Natural killer cell (primary cell): ENCODE measurements at regions not wholly inside any gene's neighbourhood (a gene's known extent, or its start where the extent isn't known, plus 50 kb on each side); places are given as distances from the start of the nearest gene placed in this dataset.

Experiments used
- ATAC-seq, 3 donors: fragments of 150-1000 bp in 2 of 3; fragments of 200-7000 bp in 1 of 3; cut with Tn5 transposase; 1 replicate in 1 of 3; 2 replicates in 2 of 3; pipeline ENCODE4 v1.10.0; 2021; ENCODE audit warnings: mild to moderate bottlenecking in 2 of 3, moderate library complexity in 2 of 3
- DNase-seq, 2 donors: peaks; one replicate each; pipeline versions ENCODE4 v3.0.0 to v3.0.0-alpha.2; 2013 to 2021; ENCODE audit warnings: mixed read lengths in 1 of 2
- H3K27ac ChIP-seq: one replicate; pipeline ENCODE4 v1.5.1; 2013; ENCODE audit warnings: mild to moderate bottlenecking, low read length
- H3K27me3 ChIP-seq: one replicate; pipeline ENCODE4 v1.6.1; 2013; ENCODE audit warnings: low read length; ENCODE audit not compliant: control insufficient read depth, insufficient read depth
- H3K36me3 ChIP-seq: one replicate; pipeline ENCODE4 v1.6.1; 2013; ENCODE audit warnings: low read length; ENCODE audit not compliant: control insufficient read depth, insufficient read depth
- H3K4me1 ChIP-seq: one replicate; pipeline ENCODE4 v1.6.1; 2013; ENCODE audit warnings: low read length; ENCODE audit not compliant: control insufficient read depth, insufficient read depth
- H3K4me3 ChIP-seq: one replicate; pipeline ENCODE4 v1.5.1; 2013; ENCODE audit warnings: low read length
- H3K9me3 ChIP-seq: one replicate; pipeline ENCODE4 v1.6.1; 2013; ENCODE audit warnings: low read length; ENCODE audit not compliant: control insufficient read depth, insufficient read depth
- H3K27ac Mint-ChIP-seq, 2 donors: one replicate each; pipeline ENCODE4 v1.8.0; 2022; ENCODE audit warnings: mild to moderate bottlenecking in 2 of 2, mixed read lengths in 2 of 2, moderate library complexity in 1 of 2
- H3K27me3 Mint-ChIP-seq, 2 donors: one replicate each; pipeline ENCODE4 v1.8.0; 2022; ENCODE audit warnings: low read depth in 2 of 2, mixed read lengths in 2 of 2
- H3K36me3 Mint-ChIP-seq: one replicate; pipeline ENCODE4 v1.8.0; 2022; ENCODE audit warnings: mixed read lengths
- H3K4me1 Mint-ChIP-seq, 2 donors: one replicate each; pipeline ENCODE4 v1.8.0; 2022; ENCODE audit warnings: mixed read lengths in 2 of 2
- H3K4me3 Mint-ChIP-seq: one replicate; pipeline ENCODE4 v1.8.0; 2022; ENCODE audit warnings: mild to moderate bottlenecking, moderate library complexity, mixed read lengths
- H3K9me3 Mint-ChIP-seq, 2 donors: one replicate each; pipeline ENCODE4 v1.8.0; 2022; ENCODE audit warnings: mixed read lengths in 2 of 2
- WGBS: methylation state at CpG from one replicate; pipeline ENCODE4 v1.1.7; 2013; ENCODE audit warnings: missing lambda C conversion rate; ENCODE audit not compliant: insufficient coverage; 5-methylcytosine and 5-hydroxymethylcytosine counted together
- intact Hi-C: fragments of 100-400 bp; cut with micrococcal nuclease; formaldehyde crosslinking; loops from one replicate; pipeline ENCODE4 v1.14.2; 2022
- TF ChIP-seq, protein P1 (sequence below): fragments of 200-600 bp; IDR thresholded peaks from one replicate; pipeline ENCODE4 v1.8.0; 2022; ENCODE audit warnings: antibody characterized with exemption

DNA sequence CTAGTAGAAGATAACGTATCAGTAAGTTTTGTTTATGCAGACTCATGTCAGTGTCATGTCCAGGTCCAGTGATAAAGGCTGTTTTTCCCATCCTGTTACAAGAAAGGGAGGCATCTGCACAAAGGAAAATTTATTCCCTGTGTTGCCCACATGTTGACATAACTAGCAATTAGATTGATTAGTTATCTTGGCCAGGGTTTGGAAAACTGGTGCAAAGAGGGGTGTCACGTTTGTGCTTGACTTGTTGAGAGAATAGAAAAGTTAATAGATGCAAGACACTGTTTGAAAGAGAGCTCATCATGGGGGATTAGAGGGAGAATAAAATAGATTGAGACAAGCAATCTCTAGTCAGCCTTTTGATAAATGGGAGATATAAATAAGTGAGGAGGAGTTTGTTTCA lies 1357.0 kb upstream of the AGA start:
- intact Hi-C loops = no loop called here
- DNase-seq (no peak), ATAC-seq (no peak)
- Histone ChIP-seq H3K4me3 (no peak overlapping the region), H3K27me3 (no peaks in the 10 kb centered on the region), H3K9me3 (no peaks in the 10 kb centered on the region), H3K36me3 (no peaks in the 10 kb centered on the region), H3K4me1 (no peaks in the 10 kb centered on the region), H3K27ac (no peak overlapping the region)
- no peak overlapping the region for H3K4me3 Mint-ChIP-seq
- WGBS = 72% methylated on average over 2 of the region's 2 CpGs
- H3K27ac Mint-ChIP-seq = no peak overlapping the region
- TF ChIP-seq, protein P1, sequence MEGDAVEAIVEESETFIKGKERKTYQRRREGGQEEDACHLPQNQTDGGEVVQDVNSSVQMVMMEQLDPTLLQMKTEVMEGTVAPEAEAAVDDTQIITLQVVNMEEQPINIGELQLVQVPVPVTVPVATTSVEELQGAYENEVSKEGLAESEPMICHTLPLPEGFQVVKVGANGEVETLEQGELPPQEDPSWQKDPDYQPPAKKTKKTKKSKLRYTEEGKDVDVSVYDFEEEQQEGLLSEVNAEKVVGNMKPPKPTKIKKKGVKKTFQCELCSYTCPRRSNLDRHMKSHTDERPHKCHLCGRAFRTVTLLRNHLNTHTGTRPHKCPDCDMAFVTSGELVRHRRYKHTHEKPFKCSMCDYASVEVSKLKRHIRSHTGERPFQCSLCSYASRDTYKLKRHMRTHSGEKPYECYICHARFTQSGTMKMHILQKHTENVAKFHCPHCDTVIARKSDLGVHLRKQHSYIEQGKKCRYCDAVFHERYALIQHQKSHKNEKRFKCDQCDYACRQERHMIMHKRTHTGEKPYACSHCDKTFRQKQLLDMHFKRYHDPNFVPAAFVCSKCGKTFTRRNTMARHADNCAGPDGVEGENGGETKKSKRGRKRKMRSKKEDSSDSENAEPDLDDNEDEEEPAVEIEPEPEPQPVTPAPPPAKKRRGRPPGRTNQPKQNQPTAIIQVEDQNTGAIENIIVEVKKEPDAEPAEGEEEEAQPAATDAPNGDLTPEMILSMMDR = no peak
- peaks cover 18% of the 10 kb centered on the region for H3K36me3 Mint-ChIP-seq
- H3K9me3 Mint-ChIP-seq = peaks cover 19 to 25% of the 10 kb centered on the region in 2 donors
- no peaks in the 10 kb centered on the region for H3K27me3 Mint-ChIP-seq
- H3K4me1 Mint-ChIP-seq = no peaks in the 10 kb centered on the region

DNA sequence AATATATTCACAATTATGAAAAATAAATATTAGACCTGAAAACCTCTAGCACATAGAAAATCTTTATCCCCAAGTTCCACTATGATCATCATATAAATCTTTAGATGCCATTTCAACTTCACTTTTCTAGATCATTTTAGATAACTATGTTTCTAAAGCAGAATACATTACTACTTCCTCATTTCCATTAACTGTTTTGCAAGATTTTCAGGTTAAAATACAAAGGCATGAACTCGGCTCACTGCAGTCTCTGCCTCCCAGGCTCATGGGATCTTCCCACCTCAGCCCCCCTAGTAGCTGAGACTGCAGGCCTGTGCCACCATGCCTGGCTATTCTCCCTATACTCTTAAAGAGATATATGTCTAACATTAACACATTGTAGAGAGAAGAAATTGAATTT lies 1365.9 kb upstream of the AGA start:
- Mint-ChIP-seq H3K4me3 (no peak overlapping the region), H3K27me3 (no peaks in the 10 kb centered on the region), H3K4me1 (no peaks in the 10 kb centered on the region), H3K27ac (no peak overlapping the region), H3K36me3 (no peaks in the 10 kb centered on the region), H3K9me3 (peaks cover 2 to 14% of the 10 kb centered on the region in 2 donors)
- intact Hi-C loops = no loop called here
- Histone ChIP-seq H3K36me3 (no peaks in the 10 kb centered on the region), H3K4me3 (no peak overlapping the region), H3K27me3 (no peaks in the 10 kb centered on the region), H3K27ac (no peak overlapping the region), H3K4me1 (no peaks in the 10 kb centered on the region), H3K9me3 (no peaks in the 10 kb centered on the region)
- 22% methylated on average over 1 of the region's 1 CpG for WGBS
- DNase-seq = no peak
- TF ChIP-seq, protein P1 = no peak
- ATAC-seq = no peak

GRCh38 chr4:178809921-178810320 lies 1367.7 kb upstream of the AGA start:
- H3K9me3 Mint-ChIP-seq = peaks cover 3 to 7% of the 10 kb centered on the region in 2 donors
- intact Hi-C loops = no loop called here
- Histone ChIP-seq H3K4me3 (no peak overlapping the region), H3K36me3 (no peaks in the 10 kb centered on the region), H3K27me3 (no peaks in the 10 kb centered on the region), H3K9me3 (no peaks in the 10 kb centered on the region), H3K4me1 (no peaks in the 10 kb centered on the region), H3K27ac (no peak overlapping the region)
- TF ChIP-seq, protein P1 = no peak
- no peaks in the 10 kb centered on the region for H3K27me3 Mint-ChIP-seq
- WGBS = 43% methylated on average over 2 of the region's 2 CpGs
- H3K27ac Mint-ChIP-seq = no peak overlapping the region
- H3K4me1 Mint-ChIP-seq = no peaks in the 10 kb centered on the region
- H3K4me3 Mint-ChIP-seq = no peak overlapping the region
- H3K36me3 Mint-ChIP-seq = no peaks in the 10 kb centered on the region
- no peak for ATAC-seq
- no peak for DNase-seq

GRCh38 chr4:178811356-178811755 lies 1369.1 kb upstream of the AGA start:
- Histone ChIP-seq H3K4me3 (no peak overlapping the region), H3K27me3 (no peaks in the 10 kb centered on the region), H3K27ac (no peak overlapping the region), H3K4me1 (no peaks in the 10 kb centered on the region), H3K9me3 (no peaks in the 10 kb centered on the region), H3K36me3 (no peaks in the 10 kb centered on the region)
- H3K4me3 Mint-ChIP-seq = no peak overlapping the region
- TF ChIP-seq, protein P1 = no peak
- no peaks in the 10 kb centered on the region for H3K4me1 Mint-ChIP-seq
- no peak for ATAC-seq
- H3K27ac Mint-ChIP-seq = no peak overlapping the region
- intact Hi-C loops = no loop called here
- WGBS = 48% methylated on average over 2 of the region's 2 CpGs
- H3K9me3 Mint-ChIP-seq = peaks cover 6 to 13% of the 10 kb centered on the region in 2 donors
- H3K27me3 Mint-ChIP-seq = no peaks in the 10 kb centered on the region
- no peaks in the 10 kb centered on the region for H3K36me3 Mint-ChIP-seq
- no peak for DNase-seq
